WTC11 (cell line): ENCODE measurements at regions not wholly inside any gene's neighbourhood (a gene's known extent, or its start where the extent isn't known, plus 50 kb on each side); places are given as distances from the start of the nearest gene placed in this dataset.

Experiments
- ATAC-seq: fragments of 200-7000 bp; cut with Tn5 transposase; 2 replicates; pipeline ENCODE4 v1.10.0; 2021; ENCODE audit warnings: mild to moderate bottlenecking, moderate library complexity
- CTCF ChIA-PET: fragments of 300-600 bp; sonication (Branson Sonifier 250); formaldehyde crosslinking; loops from one replicate; lab custom pipeline; 2021; ENCODE audit warnings: antibody characterized with exemption; lab: Charles Lee
- POLR2A ChIA-PET: fragments of 350-600 bp; sonication (Branson Sonifier 250); formaldehyde crosslinking; loops from one replicate; lab custom pipeline; 2021; ENCODE audit warnings: antibody characterized with exemption; lab: Charles Lee
- DNase-seq: peaks from one replicate; pipeline ENCODE4 v3.0.0; 2021; ENCODE audit warnings: low spot score
- H3K27ac Mint-ChIP-seq: 2 replicates; pipeline ENCODE4 v1.8.0; 2021; ENCODE audit warnings: mixed read lengths
- H3K27me3 Mint-ChIP-seq: 2 replicates; pipeline ENCODE4 v1.8.0; 2021; ENCODE audit warnings: low read depth, mild to moderate bottlenecking, moderate library complexity, mixed read lengths
- H3K36me3 Mint-ChIP-seq: 2 replicates; pipeline ENCODE4 v1.8.0; 2021; ENCODE audit warnings: mixed read lengths
- H3K4me1 Mint-ChIP-seq: 2 replicates; pipeline ENCODE4 v1.8.0; 2022; ENCODE audit warnings: mixed read lengths
- H3K4me3 Mint-ChIP-seq: 2 replicates; pipeline ENCODE4 v1.8.0; 2021; ENCODE audit warnings: mild to moderate bottlenecking, moderate library complexity, mixed read lengths
- H3K9me3 Mint-ChIP-seq: 2 replicates; pipeline ENCODE4 v1.8.0; 2021; ENCODE audit warnings: mixed read lengths
- CDX4 ChIP-seq: fragments of 250-450 bp; sonication (Bioruptor Pico); IDR thresholded peaks from 2 replicates; pipeline ENCODE4 v1.9.0; 2021; ENCODE audit warnings: moderate library complexity, mild to moderate bottlenecking, inconsistent platforms, borderline replicate concordance
- EMX1 ChIP-seq: fragments of 250-450 bp; sonication (Bioruptor Pico); IDR thresholded peaks from 2 replicates; pipeline ENCODE4 v1.8.0; 2021; ENCODE audit warnings: mild to moderate bottlenecking
- ERG ChIP-seq: fragments of 250-450 bp; sonication (Bioruptor Pico); IDR thresholded peaks from 2 replicates; pipeline ENCODE4 v1.8.0; 2021; ENCODE audit warnings: mild to moderate bottlenecking
- FOXJ3 ChIP-seq: sonication (generic); formaldehyde crosslinking; IDR thresholded peaks from 2 replicates; pipeline ENCODE4 v1.9.0; 2021; ENCODE audit warnings: missing genetic modification reagents, mild to moderate bottlenecking, borderline replicate concordance
- MAX ChIP-seq: sonication (generic); formaldehyde crosslinking; IDR thresholded peaks from 2 replicates; pipeline ENCODE4 v1.8.0; 2022; ENCODE audit warnings: mild to moderate bottlenecking, missing genetic modification reagents
- NR2C2 ChIP-seq: sonication (generic); formaldehyde crosslinking; IDR thresholded peaks from 2 replicates; pipeline ENCODE4 v1.8.0; 2022; ENCODE audit warnings: mild to moderate bottlenecking, missing genetic modification reagents
- PRRX2 ChIP-seq: fragments of 250-450 bp; sonication (Bioruptor Pico); IDR thresholded peaks from 2 replicates; pipeline ENCODE4 v1.8.0; 2021; ENCODE audit warnings: mild to moderate bottlenecking
- SP1 ChIP-seq: sonication (generic); formaldehyde crosslinking; conservative IDR thresholded peaks from 2 replicates; pipeline ENCODE4 v1.8.1; 2022; ENCODE audit warnings: missing genetic modification reagents
- ZBTB43 ChIP-seq: sonication (generic); formaldehyde crosslinking; IDR thresholded peaks from 2 replicates; pipeline ENCODE4 v1.8.1; 2023; ENCODE audit warnings: mild to moderate bottlenecking, missing genetic modification reagents
- ZNF121 ChIP-seq: sonication (generic); formaldehyde crosslinking; IDR thresholded peaks from 2 replicates; pipeline ENCODE4 v1.8.0; 2023; ENCODE audit warnings: missing genetic modification reagents
- ZNF138 ChIP-seq: sonication (generic); formaldehyde crosslinking; conservative IDR thresholded peaks from 2 replicates; pipeline ENCODE4 v1.8.1; 2022; ENCODE audit warnings: mild to moderate bottlenecking, moderate library complexity, missing genetic modification reagents
- ZNF232 ChIP-seq: sonication (generic); formaldehyde crosslinking; IDR thresholded peaks from 2 replicates; pipeline ENCODE4 v1.8.0; 2022; ENCODE audit warnings: mild to moderate bottlenecking, missing genetic modification reagents
- ZSCAN18 ChIP-seq: fragments of 250-450 bp; sonication (Bioruptor Pico); IDR thresholded peaks from 2 replicates; pipeline ENCODE4 v2.1.2; 2022; ENCODE audit warnings: mild to moderate bottlenecking, moderate library complexity

GRCh38 chr4:153137159-153137558 is 67.1 kb upstream of the TRIM2 start:
- CTCF ChIA-PET, result interaction anchor here (1.1 kb wide), 2 partner anchors 95 to 154 kb away, joined by 3 read pairs; no protein-coding TSS in a partner anchor
- no peaks in the 10 kb centered on the region; the same call in 1 of the 2 replicates for H3K27me3 Mint-ChIP-seq
- no peaks in the 10 kb centered on the region for H3K36me3 Mint-ChIP-seq
- ATAC-seq, result no peak
- H3K9me3 Mint-ChIP-seq, result no peaks in the 10 kb centered on the region
- TF ChIP-seq SP1 (CRISPR knock-in tag), result no peak
- no peak for TF ChIP-seq CDX4 (CRISPR knock-in tag)
- TF ChIP-seq ZSCAN18 (CRISPR knock-in tag), result no peak
- TF ChIP-seq, all 79 proteins: peak for 0
- H3K4me3 Mint-ChIP-seq, result no peak overlapping the region
- POLR2A ChIA-PET, result no interaction called here
- no peak for DNase-seq
- H3K4me1 Mint-ChIP-seq, result peaks cover 10% of the 10 kb centered on the region
- no peak overlapping the region for H3K27ac Mint-ChIP-seq

GRCh38 chr4:153137677-153138630 is 66.3 kb upstream of the TRIM2 start:
- H3K4me3 Mint-ChIP-seq, result no peak overlapping the region
- CTCF ChIA-PET, result no interaction called here
- POLR2A ChIA-PET, result no interaction called here

GRCh38 chr4:153138736-153139135 is 65.5 kb upstream of the TRIM2 start:
- H3K4me1 Mint-ChIP-seq, result peaks cover 20% of the 10 kb centered on the region
- POLR2A ChIA-PET, result no interaction called here
- no peaks in the 10 kb centered on the region; the same call in 1 of the 2 replicates for H3K27me3 Mint-ChIP-seq
- no peak overlapping the region for H3K4me3 Mint-ChIP-seq
- no peak for DNase-seq
- no peak overlapping the region for H3K27ac Mint-ChIP-seq
- CTCF ChIA-PET, result no interaction called here
- TF ChIP-seq SP1 (CRISPR knock-in tag) (no peak), ZNF138 (no peak), ZNF232 (no peak), PRRX2 (CRISPR knock-in tag) (no peak), NR2C2 (CRISPR knock-in tag) (no peak)
- TF ChIP-seq, all 79 proteins: peak for 0
- Mint-ChIP-seq H3K36me3 (no peaks in the 10 kb centered on the region), H3K9me3 (no peaks in the 10 kb centered on the region)
- no peak for ATAC-seq

More at GRCh38 chr4:153137677-153138630, 66.3 kb upstream of the TRIM2 start:
- no peak for ATAC-seq
- TF ChIP-seq FOXJ3 (no peak), ZNF121 (CRISPR knock-in tag) (peak; percentile 70; the same call in 1 of the 2 replicates)
- TF ChIP-seq, all 79 proteins: peak for 1
- Mint-ChIP-seq H3K36me3 (no peaks in the 10 kb centered on the region), H3K4me1 (peaks cover 13% of the 10 kb centered on the region), H3K9me3 (no peaks in the 10 kb centered on the region), H3K27ac (no peak overlapping the region), H3K27me3 (no peaks in the 10 kb centered on the region; the same call in 1 of the 2 replicates)
- DNase-seq, result no peak

GRCh38 chr4:153140294-153140693 is 63.9 kb upstream of the TRIM2 start:
- H3K36me3 Mint-ChIP-seq, result no peaks in the 10 kb centered on the region
- CTCF ChIA-PET, result no interaction called here
- no peak overlapping the region for H3K4me3 Mint-ChIP-seq
- H3K4me1 Mint-ChIP-seq, result peaks cover 25% of the 10 kb centered on the region
- no peaks in the 10 kb centered on the region for H3K9me3 Mint-ChIP-seq
- ATAC-seq (no peak), DNase-seq (no peak)
- no peak overlapping the region for H3K27ac Mint-ChIP-seq
- POLR2A ChIA-PET, result no interaction called here
- no peaks in the 10 kb centered on the region for H3K27me3 Mint-ChIP-seq
- TF ChIP-seq ERG (CRISPR knock-in tag) (no peak), ZBTB43 (CRISPR knock-in tag) (no peak), MAX (CRISPR knock-in tag) (no peak), EMX1 (CRISPR knock-in tag) (no peak)
- TF ChIP-seq, all 79 proteins: peak for 0
